GM18907 (cell line): ENCODE measurements at regions not wholly inside any gene's neighbourhood (a gene's known extent, or its start where the extent isn't known, plus 50 kb on each side); places are given as distances from the start of the nearest gene placed in this dataset.

Experiments used
- ATAC-seq: cut with Tn5 transposase; IDR thresholded peaks from one replicate; pipeline ENCODE4 v1.9.1; 2021; ENCODE audit warnings: mild to moderate bottlenecking, moderate library complexity; ENCODE audit not compliant: unreplicated experiment

- no peak for ATAC-seq
These were observed 341.8 kb downstream of the TMEM182 start for GRCh38 chr2:103103678-103104077.

- ATAC-seq: no peak
These were observed 357.5 kb downstream of the TMEM182 start for GRCh38 chr2:103119352-103119751.

- no peak for ATAC-seq
These were observed 359.3 kb downstream of the TMEM182 start for GRCh38 chr2:103121106-103121505.

GRCh38 chr2:103123516-103123915 is 361.7 kb downstream of the TMEM182 start:
- no peak for ATAC-seq

GRCh38 chr2:103130857-103131256 is 369.0 kb downstream of the TMEM182 start:
- no peak for ATAC-seq

- ATAC-seq: peak; percentile 98
These were observed 370.8 kb downstream of the TMEM182 start for GRCh38 chr2:103132536-103133217.

- ATAC-seq: no peak
These were observed 373.8 kb downstream of the TMEM182 start for GRCh38 chr2:103135679-103136078.

GRCh38 chr2:103138123-103138901 is 376.5 kb downstream of the TMEM182 start:
- peak; percentile 78 for ATAC-seq

- no peak for ATAC-seq
These were observed 377.9 kb downstream of the TMEM182 start for GRCh38 chr2:103139628-103140268.

- no peak for ATAC-seq
These were observed 383.0 kb downstream of the TMEM182 start for GRCh38 chr2:103144837-103145236.

- ATAC-seq: no peak
These were observed 383.9 kb downstream of the TMEM182 start for GRCh38 chr2:103145739-103146138.

GRCh38 chr2:103151046-103151445 is 389.2 kb downstream of the TMEM182 start:
- ATAC-seq: no peak

- ATAC-seq: no peak
These were observed 390.7 kb downstream of the TMEM182 start for GRCh38 chr2:103152556-103152955.

GRCh38 chr2:103153580-103154284 is 391.9 kb downstream of the TMEM182 start:
- no peak for ATAC-seq

GRCh38 chr2:103155308-103155707 is 393.5 kb downstream of the TMEM182 start:
- ATAC-seq: no peak

- ATAC-seq: no peak
These were observed 397.2 kb downstream of the TMEM182 start for GRCh38 chr2:103159018-103159417.

- ATAC-seq: peak; percentile 81
These were observed 399.8 kb downstream of the TMEM182 start for GRCh38 chr2:103161456-103162289.

- no peak for ATAC-seq
These were observed 402.9 kb downstream of the TMEM182 start for GRCh38 chr2:103164748-103165147.

GRCh38 chr2:103165836-103166235 is 404.0 kb downstream of the TMEM182 start:
- ATAC-seq: no peak
